PC-3 (cell line): ENCODE measurements at regions not wholly inside any gene's neighbourhood (a gene's known extent, or its start where the extent isn't known, plus 50 kb on each side); places are given as distances from the start of the nearest gene placed in this dataset.

Source experiments
- ATAC-seq: fragments of 200-7000 bp; cut with Tn5 transposase; 2 replicates; pipeline ENCODE4 v1.9.1; 2020; ENCODE audit warnings: mild to moderate bottlenecking, moderate library complexity
- BruUV-seq: library from RNA; stranded (reverse); fragments of 400-500 nt; replicated peaks from 2 replicates; lab custom pipeline; 2021; lab: Mats Ljungman, UMichigan
- CTCF ChIA-PET: fragments of 300-600 bp; sonication (Branson Sonifier 250); formaldehyde crosslinking; loops from one replicate; lab custom pipeline; 2022; ENCODE audit warnings: antibody characterized with exemption; lab: Charles Lee
- POLR2A ChIA-PET: fragments of 300-600 bp; sonication (Branson Sonifier 250); formaldehyde crosslinking; loops from one replicate; lab custom pipeline; 2022; ENCODE audit warnings: antibody characterized with exemption; ENCODE audit not compliant: unreplicated experiment; lab: Charles Lee
- DNase-seq: peaks from one replicate; pipeline ENCODE4 v3.0.0-alpha.2; 2015
- H2AFZ ChIP-seq: fragments of 300-600 bp; sonication (generic); 2 replicates; pipeline ENCODE4 v1.6.0; 2016; ENCODE audit warnings: antibody characterized with exemption, low read length
- H3F3A ChIP-seq: fragments of 300-600 bp; sonication (generic); one replicate; pipeline ENCODE4 v1.6.0; 2017; ENCODE audit warnings: antibody characterized with exemption, low read length, control low read depth, mild to moderate bottlenecking; ENCODE audit not compliant: unreplicated experiment
- H3K27ac ChIP-seq: fragments of 300-600 bp; sonication (generic); 2 replicates; pipeline ENCODE4 v1.5.1; 2016; ENCODE audit warnings: mild to moderate bottlenecking, low read length
- H3K27me3 ChIP-seq: fragments of 300-600 bp; sonication (generic); 2 replicates; pipeline ENCODE4 v1.6.1; 2016; ENCODE audit warnings: low read length, mixed read lengths
- H3K36me3 ChIP-seq: fragments of 300-600 bp; sonication (generic); 2 replicates; pipeline ENCODE4 v1.6.1; 2016; ENCODE audit warnings: low read depth, mixed run types, low read length, mixed read lengths
- H3K4me1 ChIP-seq: fragments of 300-600 bp; sonication (generic); 2 replicates; pipeline ENCODE4 v1.5.1; 2016; ENCODE audit warnings: low read length; ENCODE audit not compliant: insufficient read depth
- H3K4me2 ChIP-seq: fragments of 300-600 bp; sonication (generic); 2 replicates; pipeline ENCODE4 v1.6.0; 2016; ENCODE audit warnings: low read length
- H3K4me3 ChIP-seq: fragments of 300-600 bp; sonication (generic); 2 replicates; pipeline ENCODE4 v1.5.1; 2016; ENCODE audit warnings: mild to moderate bottlenecking, low read length, mixed read lengths
- H3K79me2 ChIP-seq: fragments of 300-600 bp; sonication (generic); 2 replicates; pipeline ENCODE4 v1.6.1; 2017; ENCODE audit warnings: low read length, mixed read lengths
- H3K9ac ChIP-seq: fragments of 300-600 bp; sonication (generic); 2 replicates; pipeline ENCODE4 v1.6.0; 2016; ENCODE audit warnings: mild to moderate bottlenecking, low read length
- H3K9me2 ChIP-seq: fragments of 300-600 bp; sonication (generic); replicated peaks from 2 replicates; pipeline ENCODE4 v1.6.1; 2016; ENCODE audit warnings: mixed run types, low read length, mixed read lengths
- H3K9me3 ChIP-seq: fragments of 300-600 bp; sonication (generic); 2 replicates; pipeline ENCODE4 v1.6.1; 2016; ENCODE audit warnings: low read length, mixed read lengths
- H4K20me1 ChIP-seq: fragments of 300-600 bp; sonication (generic); 2 replicates; pipeline ENCODE4 v1.6.1; 2016; ENCODE audit warnings: low read length, mixed read lengths
- EZH2 ChIP-seq: fragments of 300-600 bp; sonication (generic); IDR thresholded peaks from one replicate; pipeline ENCODE4 v1.6.1; 2017; ENCODE audit warnings: antibody characterized with exemption, mild to moderate bottlenecking, low read length; ENCODE audit not compliant: unreplicated experiment
- EZH2phosphoT487 ChIP-seq: fragments of 300-600 bp; sonication (generic); IDR thresholded peaks from 2 replicates; pipeline ENCODE4 v1.6.1; 2018; ENCODE audit warnings: mild to moderate bottlenecking, antibody characterized with exemption, low read length, borderline replicate concordance
- intact Hi-C: fragments of 100-400 bp; cut with micrococcal nuclease; formaldehyde crosslinking; loops from 2 replicates; pipeline ENCODE4 v1.9.0; 2023
- TF ChIP-seq, protein P1 (sequence below): fragments of 300-600 bp; sonication (generic); conservative IDR thresholded peaks from 2 replicates; pipeline ENCODE4 v1.5.1; 2017; ENCODE audit warnings: antibody characterized with exemption, low read depth, mild to moderate bottlenecking, low read length

DNA sequence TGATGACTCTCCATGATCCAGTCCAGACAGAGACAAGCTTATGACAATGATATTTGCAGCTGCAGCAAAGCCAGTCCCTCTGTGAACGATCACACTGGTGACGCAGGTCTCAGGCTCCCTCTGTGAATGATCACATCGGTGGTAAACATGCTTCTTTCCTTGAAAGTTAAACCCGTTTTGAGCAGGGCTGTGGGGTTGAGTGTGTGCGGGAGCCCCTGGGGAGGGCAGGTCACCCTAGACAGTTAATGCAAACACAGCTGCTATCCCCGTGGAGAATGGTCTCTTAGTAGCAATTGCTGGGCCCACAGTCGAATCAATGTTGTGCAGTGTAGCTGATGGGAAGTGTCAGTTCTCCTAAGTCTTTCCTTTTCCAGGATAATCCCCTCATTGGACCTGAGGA lies 71.0 kb upstream of the KIRREL3 start:
- Histone ChIP-seq H3K4me2 (no peak overlapping the region), H2AFZ (no peak overlapping the region), H3K27ac (no peak overlapping the region), H3K4me3 (no peak overlapping the region), H4K20me1 (no peaks in the 10 kb centered on the region), H3K27me3 (peaks cover 28% of the 10 kb centered on the region), H3K36me3 (no peaks in the 10 kb centered on the region), H3K79me2 (no peaks in the 10 kb centered on the region), H3K9ac (no peak overlapping the region), H3F3A (no peaks in the 10 kb centered on the region), H3K4me1 (no peaks in the 10 kb centered on the region), H3K9me3 (no peaks in the 10 kb centered on the region), H3K9me2 (no peaks in the 10 kb centered on the region)
- ATAC-seq (no peak), DNase-seq (no peak)
- intact Hi-C loops, result no loop called here
- no TSS peak for BruUV-seq
- no peak for TF ChIP-seq EZH2phosphoT487
- TF ChIP-seq EZH2, result no peak
- TF ChIP-seq, protein P1, sequence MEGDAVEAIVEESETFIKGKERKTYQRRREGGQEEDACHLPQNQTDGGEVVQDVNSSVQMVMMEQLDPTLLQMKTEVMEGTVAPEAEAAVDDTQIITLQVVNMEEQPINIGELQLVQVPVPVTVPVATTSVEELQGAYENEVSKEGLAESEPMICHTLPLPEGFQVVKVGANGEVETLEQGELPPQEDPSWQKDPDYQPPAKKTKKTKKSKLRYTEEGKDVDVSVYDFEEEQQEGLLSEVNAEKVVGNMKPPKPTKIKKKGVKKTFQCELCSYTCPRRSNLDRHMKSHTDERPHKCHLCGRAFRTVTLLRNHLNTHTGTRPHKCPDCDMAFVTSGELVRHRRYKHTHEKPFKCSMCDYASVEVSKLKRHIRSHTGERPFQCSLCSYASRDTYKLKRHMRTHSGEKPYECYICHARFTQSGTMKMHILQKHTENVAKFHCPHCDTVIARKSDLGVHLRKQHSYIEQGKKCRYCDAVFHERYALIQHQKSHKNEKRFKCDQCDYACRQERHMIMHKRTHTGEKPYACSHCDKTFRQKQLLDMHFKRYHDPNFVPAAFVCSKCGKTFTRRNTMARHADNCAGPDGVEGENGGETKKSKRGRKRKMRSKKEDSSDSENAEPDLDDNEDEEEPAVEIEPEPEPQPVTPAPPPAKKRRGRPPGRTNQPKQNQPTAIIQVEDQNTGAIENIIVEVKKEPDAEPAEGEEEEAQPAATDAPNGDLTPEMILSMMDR, result no peak
- CTCF ChIA-PET, result no interaction called here
- POLR2A ChIA-PET, result no interaction called here

DNA sequence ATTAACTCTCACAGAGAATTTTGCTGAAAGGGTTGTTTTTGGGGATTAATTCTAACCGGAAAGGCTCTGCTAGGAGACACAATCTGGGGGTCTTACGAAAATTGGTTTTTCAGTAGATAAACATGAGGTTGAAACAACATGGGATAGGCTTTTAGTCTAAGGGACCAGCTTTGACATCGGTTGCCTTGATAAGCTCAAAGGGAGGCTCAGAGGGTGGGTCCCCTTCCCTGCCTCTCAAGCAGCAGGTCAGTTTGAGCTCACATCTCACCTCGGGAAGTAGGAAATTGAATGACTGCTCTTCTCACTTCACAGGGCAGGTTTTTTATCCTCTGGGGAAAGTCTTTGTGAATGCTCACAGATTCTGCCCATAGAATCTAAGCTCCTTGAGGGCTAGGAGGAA lies 70.2 kb upstream of the KIRREL3 start:
- no peaks in the 10 kb centered on the region for H4K20me1 ChIP-seq
- H2AFZ ChIP-seq, result no peak overlapping the region
- DNase-seq (no peak), ATAC-seq (no peak)
- intact Hi-C loops, result no loop called here
- no peaks in the 10 kb centered on the region for H3K4me1 ChIP-seq
- H3K79me2 ChIP-seq, result no peaks in the 10 kb centered on the region
- H3K4me2 ChIP-seq, result no peak overlapping the region
- H3K36me3 ChIP-seq, result no peaks in the 10 kb centered on the region
- peaks cover 28% of the 10 kb centered on the region for H3K27me3 ChIP-seq
- H3K4me3 ChIP-seq, result no peak overlapping the region
- no peaks in the 10 kb centered on the region for H3F3A ChIP-seq
- no TSS peak for BruUV-seq
- no peak overlapping the region for H3K9ac ChIP-seq
- ChIA-PET POLR2A (no interaction called here), CTCF (no interaction called here)
- no peaks in the 10 kb centered on the region for H3K9me2 ChIP-seq
- TF ChIP-seq, protein P1, result no peak
- no peak overlapping the region for H3K27ac ChIP-seq
- H3K9me3 ChIP-seq, result no peaks in the 10 kb centered on the region

DNA sequence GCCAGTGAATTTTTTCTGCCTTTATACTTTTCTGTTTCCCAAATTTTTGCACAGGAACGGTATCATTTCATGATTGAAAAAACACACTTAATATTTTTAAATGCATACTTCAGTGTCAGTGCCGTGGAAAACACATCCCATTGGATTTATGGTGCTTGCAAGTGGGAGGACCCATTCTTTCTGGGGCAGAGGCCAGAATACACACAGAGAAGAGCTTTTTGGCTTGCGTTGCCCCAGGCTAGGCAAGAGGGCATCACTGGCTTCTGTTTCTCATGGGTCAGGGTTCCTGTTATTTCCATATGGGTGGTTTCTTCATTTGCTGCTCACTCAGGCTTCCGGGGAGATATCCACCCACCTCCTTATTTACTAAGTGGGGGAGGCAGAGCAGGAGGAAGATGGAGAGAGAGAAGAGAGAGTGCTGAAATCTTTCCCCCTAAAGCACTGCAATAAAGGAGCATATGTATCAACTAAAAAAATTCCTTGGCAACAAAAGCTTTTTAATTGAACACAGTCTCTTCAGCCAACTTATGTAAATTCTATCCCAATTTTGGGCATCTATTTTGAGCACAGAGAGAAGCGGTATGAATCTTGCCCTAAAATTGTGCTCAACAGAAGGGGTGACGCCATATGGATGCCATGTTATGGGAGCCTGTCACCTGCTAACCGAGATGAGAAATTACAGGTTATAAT lies 66.0 kb upstream of the KIRREL3 start:
- Histone ChIP-seq H3K79me2 (no peaks in the 10 kb centered on the region), H3K9me2 (no peaks in the 10 kb centered on the region), H3K4me1 (no peaks in the 10 kb centered on the region), H3K9me3 (no peaks in the 10 kb centered on the region; the same call in 1 of the 2 replicates), H3K4me3 (no peak overlapping the region), H2AFZ (no peak overlapping the region), H3K4me2 (no peak overlapping the region), H3K36me3 (no peaks in the 10 kb centered on the region), H3K27ac (no peak overlapping the region), H3F3A (no peaks in the 10 kb centered on the region), H3K27me3 (peaks cover 35% of the 10 kb centered on the region), H3K9ac (no peak overlapping the region), H4K20me1 (no peaks in the 10 kb centered on the region)
- TF ChIP-seq EZH2phosphoT487, result no peak
- TF ChIP-seq, protein P1, result no peak
- no peak for TF ChIP-seq EZH2
- ChIA-PET CTCF (no interaction called here), POLR2A (no interaction called here)
- intact Hi-C loops, result no loop called here
- no peak for ATAC-seq
- no peak for DNase-seq
- BruUV-seq, result no TSS peak
